ENCODE measurements at regions not wholly inside any gene's neighbourhood (a gene's known extent, or its start where the extent isn't known, plus 50 kb on each side); places are given as distances from the start of the nearest gene placed in this dataset.

DNA sequence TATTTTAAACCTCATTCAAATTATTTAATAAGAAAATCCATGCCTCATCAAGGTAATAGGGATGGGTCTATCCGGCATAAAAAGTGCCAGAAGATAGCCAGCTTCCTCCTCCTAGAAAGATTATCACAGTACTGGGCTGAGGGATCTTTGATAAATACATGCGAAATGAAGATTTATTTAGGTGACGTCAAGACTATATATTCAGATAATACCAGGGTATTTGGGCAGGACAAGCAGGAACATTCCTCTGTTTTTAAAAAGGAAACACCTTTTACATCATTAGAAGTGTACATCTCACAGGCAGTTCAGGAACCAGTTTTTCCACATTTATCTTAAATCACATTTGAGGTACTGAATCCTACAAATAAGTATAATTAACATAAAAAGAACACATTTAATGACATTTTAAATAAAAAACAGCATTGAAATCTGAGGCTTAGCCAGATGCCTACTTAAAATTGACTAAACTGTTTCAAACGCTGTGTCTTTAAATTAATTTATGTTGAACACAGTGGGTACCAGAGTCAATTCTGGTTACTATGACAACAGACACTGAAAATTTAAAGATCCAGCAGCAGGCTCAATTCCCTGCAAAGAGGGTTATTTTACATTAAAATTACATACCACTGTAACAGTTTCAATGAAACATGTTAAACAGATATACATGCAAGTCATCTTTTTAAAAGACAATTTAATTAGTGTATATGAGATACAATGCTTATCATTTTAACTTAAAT lies 124.7 kb upstream of the SLCO6A1 start:
- H3K27ac ChIP-seq (ENCODE audit: insufficient read depth, low read depth, low read length): no peak overlapping the region
- BruUV-seq (replicated peaks): no TSS peak
- peaks cover 2% of the 10 kb centered on the region for H3K4me1 ChIP-seq (ENCODE audit: control insufficient read depth, extremely low read depth, insufficient read depth, low read length)
- no peak overlapping the region for H3K9ac ChIP-seq (replicated peaks; ENCODE audit: extremely low read depth, insufficient read depth, low read length)
- peaks cover 3 to 6% of the 10 kb centered on the region in 2 experiments for H3K27me3 ChIP-seq (ENCODE audit: control insufficient read depth in 2 of 2, insufficient read depth in 2 of 2, low read length in 2 of 2)
- H3K9me1 ChIP-seq (replicated peaks; ENCODE audit: control insufficient read depth, extremely low read depth, insufficient read depth, low read length): no peaks in the 10 kb centered on the region
- no peaks in the 10 kb centered on the region for H3K36me3 ChIP-seq (ENCODE audit: control insufficient read depth in 2 of 2, extremely low read depth in 1 of 2, insufficient read depth in 2 of 2, low read length in 2 of 2)
- H3K9me3 ChIP-seq (replicated peaks; ENCODE audit: control insufficient read depth, insufficient read depth, low read length): no peaks in the 10 kb centered on the region
- no peaks in the 10 kb centered on the region for H3K79me2 ChIP-seq (ENCODE audit: control insufficient read depth, insufficient read depth, low read length)
- H4K20me1 ChIP-seq (replicated peaks; ENCODE audit: control insufficient read depth, extremely low read depth, insufficient read depth, low read length): no peaks in the 10 kb centered on the region
- intact Hi-C loops (cut with micrococcal nuclease): no loop called here
- dilution Hi-C loops (cut with MboI; ENCODE audit: extremely low pct_ligation_motif_present, low sequenced_read_pairs): no loop called here
- H2AFZ ChIP-seq (ENCODE audit: low read depth, low read length): no peak overlapping the region
- no peak overlapping the region for H3K4me2 ChIP-seq (ENCODE audit: insufficient read depth, low read length)
- no peak for TF ChIP-seq GATA2 (IDR thresholded peaks at IDR 0.05; ENCODE audit: insufficient read depth, insufficient read length, low read depth, low read length)
- TF ChIP-seq, protein P1, sequence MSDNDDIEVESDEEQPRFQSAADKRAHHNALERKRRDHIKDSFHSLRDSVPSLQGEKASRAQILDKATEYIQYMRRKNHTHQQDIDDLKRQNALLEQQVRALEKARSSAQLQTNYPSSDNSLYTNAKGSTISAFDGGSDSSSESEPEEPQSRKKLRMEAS (IDR thresholded peaks at IDR 0.05; ENCODE audit: insufficient read depth, insufficient read length): no peak
- TF ChIP-seq POLR2AphosphoS5 (IDR thresholded peaks at IDR 0.05; ENCODE audit: insufficient read depth, low read depth, low read length): no peak
- FAIRE-seq: no peak
- ChIA-PET CTCF (no interaction called here), POLR2A (no interaction called here)
- DNase-seq (ENCODE audit: low read depth, low spot score): no peak
- H3K4me3 ChIP-seq (replicated peaks in 1 of 3; ENCODE audit: insufficient read depth in 1 of 3, low read depth in 1 of 3, low read length in 3 of 3): no peak overlapping the region

DNA sequence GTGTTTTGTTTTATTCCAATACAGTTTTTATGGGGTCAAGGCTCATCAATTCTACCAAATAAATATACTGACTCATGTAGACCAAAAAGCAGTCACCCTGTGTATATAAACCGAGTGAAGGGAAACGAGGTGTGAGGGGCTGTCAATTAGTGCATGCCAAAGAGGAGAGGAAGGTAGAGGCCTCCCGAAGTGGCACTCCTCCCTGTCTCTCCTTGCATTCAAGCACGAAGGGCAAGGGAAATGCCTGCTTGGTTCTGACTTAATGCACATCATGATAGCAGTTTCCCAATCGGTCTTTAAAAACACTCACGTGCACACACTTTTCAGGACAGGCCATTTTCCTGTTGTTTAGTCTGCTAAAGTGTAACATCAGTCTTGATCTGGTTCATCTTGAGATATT lies 125.6 kb upstream of the SLCO6A1 start:
- intact Hi-C loops (cut with micrococcal nuclease) (no loop called here), dilution Hi-C loops (cut with MboI; ENCODE audit: extremely low pct_ligation_motif_present, low sequenced_read_pairs) (no loop called here)
- POLR2A ChIA-PET: no interaction called here
- Histone ChIP-seq H3K36me3 (ENCODE audit: control insufficient read depth in 2 of 2, extremely low read depth in 1 of 2, insufficient read depth in 2 of 2, low read length in 2 of 2) (no peaks in the 10 kb centered on the region), H3K9ac (replicated peaks; ENCODE audit: extremely low read depth, insufficient read depth, low read length) (no peak overlapping the region), H3K27ac (ENCODE audit: insufficient read depth, low read depth, low read length) (no peak overlapping the region), H3K4me2 (ENCODE audit: insufficient read depth, low read length) (no peak overlapping the region), H3K9me3 (replicated peaks; ENCODE audit: control insufficient read depth, insufficient read depth, low read length) (no peaks in the 10 kb centered on the region), H3K4me1 (ENCODE audit: control insufficient read depth, extremely low read depth, insufficient read depth, low read length) (peaks cover 2% of the 10 kb centered on the region), H3K9me1 (replicated peaks; ENCODE audit: control insufficient read depth, extremely low read depth, insufficient read depth, low read length) (no peaks in the 10 kb centered on the region), H3K79me2 (ENCODE audit: control insufficient read depth, insufficient read depth, low read length) (no peaks in the 10 kb centered on the region), H2AFZ (ENCODE audit: low read depth, low read length) (no peak overlapping the region), H3K27me3 (ENCODE audit: control insufficient read depth in 2 of 2, insufficient read depth in 2 of 2, low read length in 2 of 2) (peaks cover 3 to 4% of the 10 kb centered on the region in 2 experiments), H3K4me3 (replicated peaks in 1 of 3; ENCODE audit: insufficient read depth in 1 of 3, low read depth in 1 of 3, low read length in 3 of 3) (no peak overlapping the region), H4K20me1 (replicated peaks; ENCODE audit: control insufficient read depth, extremely low read depth, insufficient read depth, low read length) (no peaks in the 10 kb centered on the region)
- TF ChIP-seq POLR2A (IDR thresholded peaks at IDR 0.05; ENCODE audit: low read depth, low read length) (no peak), EZH2 (IDR thresholded peaks at IDR 0.05; ENCODE audit: borderline replicate concordance, low read depth, low read length, severe bottlenecking) (no peak), JUN (IDR thresholded peaks at IDR 0.05; ENCODE audit: borderline replicate concordance, insufficient read depth, insufficient read length, low read depth) (no peak), FOS (IDR thresholded peaks at IDR 0.05; ENCODE audit: borderline replicate concordance, insufficient read depth, low read length) (no peak), MYC (IDR thresholded peaks at IDR 0.05; ENCODE audit: low read depth, low read length) (no peak), POLR2AphosphoS5 (IDR thresholded peaks at IDR 0.05; ENCODE audit: insufficient read depth, low read depth, low read length) (no peak)
- TF ChIP-seq, protein P1 (IDR thresholded peaks at IDR 0.05; ENCODE audit: insufficient read depth, insufficient read length): no peak
- TF ChIP-seq, protein P2, sequence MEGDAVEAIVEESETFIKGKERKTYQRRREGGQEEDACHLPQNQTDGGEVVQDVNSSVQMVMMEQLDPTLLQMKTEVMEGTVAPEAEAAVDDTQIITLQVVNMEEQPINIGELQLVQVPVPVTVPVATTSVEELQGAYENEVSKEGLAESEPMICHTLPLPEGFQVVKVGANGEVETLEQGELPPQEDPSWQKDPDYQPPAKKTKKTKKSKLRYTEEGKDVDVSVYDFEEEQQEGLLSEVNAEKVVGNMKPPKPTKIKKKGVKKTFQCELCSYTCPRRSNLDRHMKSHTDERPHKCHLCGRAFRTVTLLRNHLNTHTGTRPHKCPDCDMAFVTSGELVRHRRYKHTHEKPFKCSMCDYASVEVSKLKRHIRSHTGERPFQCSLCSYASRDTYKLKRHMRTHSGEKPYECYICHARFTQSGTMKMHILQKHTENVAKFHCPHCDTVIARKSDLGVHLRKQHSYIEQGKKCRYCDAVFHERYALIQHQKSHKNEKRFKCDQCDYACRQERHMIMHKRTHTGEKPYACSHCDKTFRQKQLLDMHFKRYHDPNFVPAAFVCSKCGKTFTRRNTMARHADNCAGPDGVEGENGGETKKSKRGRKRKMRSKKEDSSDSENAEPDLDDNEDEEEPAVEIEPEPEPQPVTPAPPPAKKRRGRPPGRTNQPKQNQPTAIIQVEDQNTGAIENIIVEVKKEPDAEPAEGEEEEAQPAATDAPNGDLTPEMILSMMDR (IDR thresholded peaks at IDR 0.05; ENCODE audit: extremely low read depth in 1 of 2, insufficient read depth in 1 of 2, low read depth in 1 of 2, low read length in 2 of 2): no peak
- CTCF ChIA-PET: no interaction called here
- DNase-seq (ENCODE audit: low read depth, low spot score) (no peak), FAIRE-seq (no peak)
- no TSS peak for BruUV-seq (replicated peaks)
